Epithelial cell of esophagus (primary cell): ENCODE measurements at regions not wholly inside any gene's neighbourhood (a gene's known extent, or its start where the extent isn't known, plus 50 kb on each side); places are given as distances from the start of the nearest gene placed in this dataset.

Experiments used
- DNase-seq: peaks from one replicate; pipeline ENCODE4 v3.0.0; 2010; ENCODE audit warnings: low read depth
- H3K4me3 ChIP-seq: 2 replicates; pipeline ENCODE4 v1.5.1; 2011; ENCODE audit warnings: mild to moderate bottlenecking, low read length, control low read depth
- CTCF ChIP-seq: IDR thresholded peaks from 2 replicates; pipeline ENCODE4 v1.5.1; 2011; ENCODE audit warnings: low read depth, mild to moderate bottlenecking, low read length, control low read depth, inconsistent platforms; ENCODE audit not compliant: insufficient read depth; ENCODE audit errors: missing control alignments

GRCh38 chr10:79012567-79012966 lies 56.2 kb upstream of the ZMIZ1 start:
- TF ChIP-seq CTCF = no peak
- H3K4me3 ChIP-seq = no peak overlapping the region
- DNase-seq = no peak

GRCh38 chr10:79013406-79013987 lies 55.3 kb upstream of the ZMIZ1 start:
- no peak for DNase-seq
- no peak for TF ChIP-seq CTCF

GRCh38 chr10:79014796-79015195 lies 54.0 kb upstream of the ZMIZ1 start:
- TF ChIP-seq CTCF = no peak
- DNase-seq = no peak
- H3K4me3 ChIP-seq = no peak overlapping the region

More at GRCh38 chr10:79013406-79013987, 55.3 kb upstream of the ZMIZ1 start:
- no peak overlapping the region for H3K4me3 ChIP-seq

GRCh38 chr10:79017882-79018520 lies 50.8 kb upstream of the ZMIZ1 start:
- no peak overlapping the region for H3K4me3 ChIP-seq
- TF ChIP-seq CTCF = no peak
- no peak for DNase-seq

- peak; percentile 97 for DNase-seq
- H3K4me3 ChIP-seq = no peak overlapping the region
- no peak for TF ChIP-seq CTCF
Measured at GRCh38 chr10:79018521-79019011, 50.2 kb upstream of the ZMIZ1 start.
